ENCODE measurements at regions not wholly inside any gene's neighbourhood (a gene's known extent, or its start where the extent isn't known, plus 50 kb on each side); places are given as distances from the start of the nearest gene placed in this dataset.

DNA sequence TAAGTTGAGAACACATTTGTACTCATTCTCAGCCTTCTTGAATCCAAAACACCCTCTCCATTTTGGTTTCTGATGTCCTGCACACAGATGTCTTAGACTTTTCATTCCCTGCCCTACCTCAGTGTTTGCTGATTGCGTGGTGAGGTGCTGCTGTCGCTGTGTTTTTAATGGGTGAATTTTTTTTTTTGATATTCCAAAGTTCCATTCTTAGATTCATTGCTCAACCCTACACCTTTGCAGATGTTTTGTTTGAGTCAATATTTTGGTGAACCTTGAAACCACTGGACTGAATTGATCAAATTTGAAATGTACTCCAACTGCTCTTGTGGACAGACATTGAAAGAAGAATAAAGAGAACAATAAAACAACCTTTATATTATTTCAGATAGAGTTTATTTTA lies 130.4 kb upstream of the DSEL start:
- Histone ChIP-seq H3K9me3 (replicated peaks; ENCODE audit: control insufficient read depth, low read depth, low read length) (no peaks in the 10 kb centered on the region), H3K36me3 (ENCODE audit: control insufficient read depth, insufficient read depth, low read length) (no peaks in the 10 kb centered on the region), H3K4me3 (ENCODE audit: low read length) (no peak overlapping the region), H3K27me3 (ENCODE audit: control insufficient read depth, insufficient read depth, low read length) (no peaks in the 10 kb centered on the region), H3K4me1 (ENCODE audit: control insufficient read depth, insufficient read depth, low read length) (peaks cover 2% of the 10 kb centered on the region), H3K27ac (ENCODE audit: low read length) (no peak overlapping the region)
- WGBS (ENCODE audit: insufficient coverage): no CpG with 5 or more reads among the region's 2 CpGs
- DNase-seq: no peak

DNA sequence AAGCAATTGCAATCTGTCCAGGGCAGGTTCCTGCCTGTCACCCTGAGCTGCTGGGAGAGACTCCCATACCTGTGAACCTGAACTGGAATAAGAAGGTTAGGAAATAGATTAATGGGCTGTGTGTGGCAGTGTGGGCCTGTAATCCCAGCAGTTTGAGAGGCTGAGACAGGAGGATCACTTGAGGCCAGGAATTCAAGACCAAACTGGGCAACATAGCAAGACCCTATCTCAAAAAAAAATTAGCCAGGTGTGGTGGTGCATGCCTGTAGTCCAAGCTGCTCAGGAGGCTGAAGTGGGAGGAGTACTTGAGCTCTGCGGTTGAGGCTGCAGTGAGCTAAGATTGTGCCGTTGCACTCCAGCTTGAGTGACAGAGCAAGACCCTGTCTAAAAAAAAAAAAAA lies 127.7 kb upstream of the DSEL start:
- WGBS (ENCODE audit: insufficient coverage): no CpG with 5 or more reads among the region's 2 CpGs
- no peaks in the 10 kb centered on the region for H3K36me3 ChIP-seq (ENCODE audit: control insufficient read depth, insufficient read depth, low read length)
- DNase-seq: no peak
- no peaks in the 10 kb centered on the region for H3K27me3 ChIP-seq (ENCODE audit: control insufficient read depth, insufficient read depth, low read length)
- no peak overlapping the region for H3K4me3 ChIP-seq (ENCODE audit: low read length)
- no peaks in the 10 kb centered on the region for H3K4me1 ChIP-seq (ENCODE audit: control insufficient read depth, insufficient read depth, low read length)
- no peaks in the 10 kb centered on the region for H3K9me3 ChIP-seq (replicated peaks; ENCODE audit: control insufficient read depth, low read depth, low read length)
- no peak overlapping the region for H3K27ac ChIP-seq (ENCODE audit: low read length)

DNA sequence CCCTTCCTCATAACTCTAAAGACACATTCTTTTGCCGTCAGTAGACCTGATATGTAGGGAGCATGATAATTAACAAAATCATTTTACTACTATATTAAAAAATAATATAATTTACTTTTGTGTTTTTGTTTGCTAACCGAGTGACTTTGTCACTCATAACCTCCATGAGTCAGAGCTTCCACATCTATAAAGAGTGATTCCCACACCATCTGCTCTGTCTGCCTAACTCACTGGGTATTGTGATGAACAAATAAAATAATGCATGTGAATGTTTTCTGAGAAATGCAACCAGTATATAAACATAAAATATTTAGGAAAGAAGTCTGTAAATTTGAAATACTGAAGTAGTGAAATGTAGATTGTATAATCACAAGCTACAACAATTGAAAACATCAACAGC lies 123.4 kb upstream of the DSEL start:
- no peak for DNase-seq
- no CpG with 5 or more reads among the region's 2 CpGs for WGBS (ENCODE audit: insufficient coverage)
- H3K9me3 ChIP-seq (replicated peaks; ENCODE audit: control insufficient read depth, low read depth, low read length): no peaks in the 10 kb centered on the region
- H3K4me3 ChIP-seq (ENCODE audit: low read length): no peak overlapping the region
- no peaks in the 10 kb centered on the region for H3K27me3 ChIP-seq (ENCODE audit: control insufficient read depth, insufficient read depth, low read length)
- no peak overlapping the region for H3K27ac ChIP-seq (ENCODE audit: low read length)
- no peaks in the 10 kb centered on the region for H3K36me3 ChIP-seq (ENCODE audit: control insufficient read depth, insufficient read depth, low read length)
- no peaks in the 10 kb centered on the region for H3K4me1 ChIP-seq (ENCODE audit: control insufficient read depth, insufficient read depth, low read length)

DNA sequence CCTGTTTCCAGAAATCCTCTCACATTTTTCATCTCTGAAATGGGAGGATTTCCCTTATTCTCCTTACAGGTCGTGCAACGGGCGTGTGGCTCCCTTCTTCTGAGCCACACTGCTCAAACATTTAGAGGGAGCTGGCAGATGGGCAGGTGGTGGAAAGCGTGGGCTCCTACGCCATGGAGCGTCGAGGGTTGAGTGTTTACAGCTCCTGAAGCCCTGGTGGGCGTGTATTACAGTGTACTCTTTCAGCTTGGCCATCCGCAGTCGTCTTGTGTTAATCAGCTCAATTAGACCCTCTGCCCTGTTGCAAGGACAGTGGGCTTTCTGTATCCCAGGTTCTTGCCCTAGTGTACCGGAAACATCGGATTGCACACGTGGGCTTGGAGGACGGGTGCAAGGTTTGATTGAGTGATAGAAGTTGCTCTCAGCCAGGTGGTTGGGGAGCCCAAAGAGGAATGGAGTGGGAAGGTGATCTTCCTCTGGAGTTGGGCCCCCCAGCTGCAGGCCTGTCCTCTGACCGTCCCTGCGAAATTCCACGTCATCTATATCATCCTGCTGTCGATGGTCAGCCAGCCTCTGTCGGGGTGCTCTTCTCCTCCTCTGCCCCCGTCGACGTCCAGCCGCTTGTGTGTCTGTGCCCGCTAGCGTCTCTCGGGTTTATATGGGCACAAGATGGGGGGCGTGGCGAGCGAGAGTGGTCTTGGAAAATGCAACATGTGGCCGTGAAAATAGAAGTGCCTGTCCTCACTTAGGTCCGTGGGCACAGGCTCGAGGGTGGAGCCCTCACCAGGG lies 120.3 kb upstream of the DSEL start:
- Histone ChIP-seq H3K4me3 (ENCODE audit: low read length) (no peak overlapping the region), H3K27me3 (ENCODE audit: control insufficient read depth, insufficient read depth, low read length) (no peaks in the 10 kb centered on the region), H3K27ac (ENCODE audit: low read length) (no peak overlapping the region), H3K9me3 (replicated peaks; ENCODE audit: control insufficient read depth, low read depth, low read length) (no peaks in the 10 kb centered on the region), H3K4me1 (ENCODE audit: control insufficient read depth, insufficient read depth, low read length) (no peaks in the 10 kb centered on the region), H3K36me3 (ENCODE audit: control insufficient read depth, insufficient read depth, low read length) (no peaks in the 10 kb centered on the region)
- WGBS (ENCODE audit: insufficient coverage): 89% methylated on average over 22 of the region's 32 CpGs
- no peak for DNase-seq

DNA sequence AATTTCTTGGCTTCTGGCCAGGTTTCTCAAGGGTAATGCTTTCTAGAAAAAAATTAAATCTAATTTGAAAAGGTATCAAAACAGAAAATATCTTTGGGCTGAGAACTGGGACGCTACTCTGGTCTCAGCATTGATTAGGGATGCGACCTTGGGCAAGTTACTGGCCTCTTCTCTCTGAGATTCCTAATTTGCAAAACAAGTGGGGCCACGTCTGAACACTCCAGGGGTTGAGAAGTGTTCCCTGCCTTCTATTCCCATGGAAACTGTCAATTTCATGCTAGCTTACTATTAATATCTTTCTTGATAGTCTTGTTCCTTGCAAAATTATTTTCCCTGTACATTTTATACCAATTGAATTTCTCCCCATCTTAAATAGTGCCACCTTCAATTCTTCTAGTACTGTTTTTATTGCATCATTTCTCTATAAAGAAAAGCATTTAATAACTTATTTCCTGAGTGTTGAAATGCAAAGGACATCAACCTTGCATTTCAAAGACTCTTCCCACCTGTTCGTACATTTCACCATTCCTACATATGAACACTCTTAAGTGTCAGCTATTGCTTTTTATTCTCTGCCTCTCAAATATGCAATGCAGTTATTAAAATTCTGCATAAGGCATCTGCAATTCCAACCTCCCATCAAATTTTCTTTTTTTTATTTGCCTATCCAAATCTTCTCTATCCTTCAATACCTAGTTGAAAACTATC lies 118.3 kb upstream of the DSEL start:
- no peak for DNase-seq
- Histone ChIP-seq H3K9me3 (replicated peaks; ENCODE audit: control insufficient read depth, low read depth, low read length) (no peaks in the 10 kb centered on the region), H3K4me3 (ENCODE audit: low read length) (no peak overlapping the region), H3K27me3 (ENCODE audit: control insufficient read depth, insufficient read depth, low read length) (no peaks in the 10 kb centered on the region), H3K27ac (ENCODE audit: low read length) (no peak overlapping the region), H3K36me3 (ENCODE audit: control insufficient read depth, insufficient read depth, low read length) (no peaks in the 10 kb centered on the region), H3K4me1 (ENCODE audit: control insufficient read depth, insufficient read depth, low read length) (no peaks in the 10 kb centered on the region)
- 49% methylated on average over 3 of the region's 4 CpGs for WGBS (ENCODE audit: insufficient coverage)

DNA sequence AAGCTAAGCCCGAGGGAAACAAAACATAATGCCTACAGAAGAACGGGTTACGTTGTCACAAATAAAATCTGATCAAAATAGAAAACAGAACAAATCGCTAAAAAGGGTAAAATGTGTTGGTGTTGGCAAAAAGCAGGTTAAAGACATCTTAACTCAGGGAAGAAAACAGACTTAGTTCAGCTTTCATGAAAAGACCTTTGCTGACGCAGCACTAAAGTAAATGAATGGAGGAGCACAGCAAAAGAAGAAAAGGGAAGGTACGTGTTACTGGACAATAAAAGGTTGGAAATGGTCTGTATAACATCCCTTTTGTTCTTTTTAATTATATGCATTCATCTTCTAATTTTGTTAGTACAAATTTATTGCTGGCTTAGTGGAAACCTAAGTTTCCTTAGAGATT lies 117.4 kb upstream of the DSEL start:
- H3K27me3 ChIP-seq (ENCODE audit: control insufficient read depth, insufficient read depth, low read length): no peaks in the 10 kb centered on the region
- no peaks in the 10 kb centered on the region for H3K4me1 ChIP-seq (ENCODE audit: control insufficient read depth, insufficient read depth, low read length)
- no peak overlapping the region for H3K27ac ChIP-seq (ENCODE audit: low read length)
- H3K36me3 ChIP-seq (ENCODE audit: control insufficient read depth, insufficient read depth, low read length): no peaks in the 10 kb centered on the region
- no peaks in the 10 kb centered on the region for H3K9me3 ChIP-seq (replicated peaks; ENCODE audit: control insufficient read depth, low read depth, low read length)
- no CpG with 5 or more reads among the region's 6 CpGs for WGBS (ENCODE audit: insufficient coverage)
- H3K4me3 ChIP-seq (ENCODE audit: low read length): no peak overlapping the region
- DNase-seq: no peak

DNA sequence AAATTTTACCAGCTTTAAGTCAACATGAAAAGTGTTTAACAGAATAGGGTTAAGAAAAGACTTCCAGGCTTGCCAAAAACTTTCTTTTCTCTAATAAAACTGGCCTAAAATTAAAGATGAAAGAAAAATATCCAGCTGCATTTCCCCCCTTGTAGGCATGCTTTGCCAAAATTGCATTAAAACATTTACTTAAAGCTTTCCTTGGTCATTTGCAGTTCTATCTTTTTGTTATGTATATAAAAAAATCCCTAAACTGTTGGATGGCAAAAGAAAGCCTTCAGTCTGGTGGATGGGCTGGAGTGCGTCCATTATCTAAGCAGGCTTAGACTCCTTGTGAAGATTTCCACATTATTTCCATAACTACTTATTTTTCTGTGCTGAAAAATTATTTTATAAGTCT lies 105.4 kb upstream of the DSEL start:
- Histone ChIP-seq H3K4me1 (ENCODE audit: control insufficient read depth, insufficient read depth, low read length) (no peaks in the 10 kb centered on the region), H3K27me3 (ENCODE audit: control insufficient read depth, insufficient read depth, low read length) (no peaks in the 10 kb centered on the region), H3K9me3 (replicated peaks; ENCODE audit: control insufficient read depth, low read depth, low read length) (no peaks in the 10 kb centered on the region), H3K36me3 (ENCODE audit: control insufficient read depth, insufficient read depth, low read length) (no peaks in the 10 kb centered on the region), H3K4me3 (ENCODE audit: low read length) (no peak overlapping the region), H3K27ac (ENCODE audit: low read length) (no peak overlapping the region)
- no CpG with 5 or more reads among the region's 1 CpG for WGBS (ENCODE audit: insufficient coverage)
- no peak for DNase-seq

DNA sequence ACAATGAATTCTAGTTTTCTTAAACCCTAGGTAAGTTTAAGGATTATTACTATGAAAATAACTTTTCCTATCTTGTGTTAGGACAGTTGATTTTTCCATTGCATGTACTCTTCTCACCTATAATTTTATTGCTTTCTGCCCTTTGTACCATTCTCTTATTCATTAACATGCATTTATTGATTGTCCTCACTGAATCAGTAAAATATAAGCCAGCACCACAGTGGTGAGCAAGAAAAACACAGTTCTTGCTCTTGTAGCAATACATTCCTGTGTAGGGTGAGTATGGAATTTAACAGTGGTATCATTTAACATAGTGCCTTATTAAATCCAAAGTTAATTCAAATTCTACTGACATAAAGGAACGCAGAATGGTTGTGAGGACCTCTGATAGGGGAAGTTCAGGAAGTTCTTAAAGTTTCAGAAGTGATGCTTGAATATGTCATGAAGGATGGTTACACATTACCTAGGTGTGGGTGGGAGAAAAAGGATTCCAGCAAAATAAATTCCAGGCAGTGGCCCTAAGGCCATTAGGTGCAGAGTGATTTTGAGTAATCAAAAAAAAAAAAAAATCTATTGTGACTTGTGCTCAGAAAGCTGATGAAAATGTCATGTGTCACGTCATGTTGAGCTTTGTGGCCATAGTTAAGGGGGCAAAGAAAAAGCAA lies 104.7 kb upstream of the DSEL start:
- no peak overlapping the region for H3K27ac ChIP-seq (ENCODE audit: low read length)
- no peak overlapping the region for H3K4me3 ChIP-seq (ENCODE audit: low read length)
- H3K27me3 ChIP-seq (ENCODE audit: control insufficient read depth, insufficient read depth, low read length): no peaks in the 10 kb centered on the region
- no peaks in the 10 kb centered on the region for H3K9me3 ChIP-seq (replicated peaks; ENCODE audit: control insufficient read depth, low read depth, low read length)
- H3K36me3 ChIP-seq (ENCODE audit: control insufficient read depth, insufficient read depth, low read length): no peaks in the 10 kb centered on the region
- H3K4me1 ChIP-seq (ENCODE audit: control insufficient read depth, insufficient read depth, low read length): no peaks in the 10 kb centered on the region
- DNase-seq: no peak
- WGBS (ENCODE audit: insufficient coverage): 100% methylated on average over 1 of the region's 2 CpGs

DNA sequence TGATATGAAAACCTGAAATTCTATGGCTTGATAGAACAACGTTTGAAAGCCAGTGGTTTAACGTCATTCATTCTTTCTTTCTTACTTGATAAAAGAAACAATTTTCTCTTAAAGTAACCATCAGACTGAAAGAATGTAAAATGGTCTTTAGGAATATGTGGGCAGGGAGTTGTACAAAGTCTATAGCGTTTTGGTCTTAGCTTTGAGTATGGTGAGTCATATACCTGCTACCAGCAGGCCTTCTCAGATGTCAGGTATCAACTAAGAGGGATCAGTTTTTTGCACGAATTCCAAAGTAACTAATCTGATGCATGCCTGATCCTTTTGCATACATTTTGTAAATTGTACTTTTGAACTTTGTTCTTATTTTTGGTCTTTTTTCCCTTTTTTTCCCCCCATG lies 101.5 kb upstream of the DSEL start:
- DNase-seq: no peak
- Histone ChIP-seq H3K4me3 (ENCODE audit: low read length) (no peak overlapping the region), H3K27me3 (ENCODE audit: control insufficient read depth, insufficient read depth, low read length) (no peaks in the 10 kb centered on the region), H3K9me3 (replicated peaks; ENCODE audit: control insufficient read depth, low read depth, low read length) (no peaks in the 10 kb centered on the region), H3K36me3 (ENCODE audit: control insufficient read depth, insufficient read depth, low read length) (no peaks in the 10 kb centered on the region), H3K27ac (ENCODE audit: low read length) (no peak overlapping the region), H3K4me1 (ENCODE audit: control insufficient read depth, insufficient read depth, low read length) (no peaks in the 10 kb centered on the region)
- WGBS (ENCODE audit: insufficient coverage): no CpG with 5 or more reads among the region's 4 CpGs

DNA sequence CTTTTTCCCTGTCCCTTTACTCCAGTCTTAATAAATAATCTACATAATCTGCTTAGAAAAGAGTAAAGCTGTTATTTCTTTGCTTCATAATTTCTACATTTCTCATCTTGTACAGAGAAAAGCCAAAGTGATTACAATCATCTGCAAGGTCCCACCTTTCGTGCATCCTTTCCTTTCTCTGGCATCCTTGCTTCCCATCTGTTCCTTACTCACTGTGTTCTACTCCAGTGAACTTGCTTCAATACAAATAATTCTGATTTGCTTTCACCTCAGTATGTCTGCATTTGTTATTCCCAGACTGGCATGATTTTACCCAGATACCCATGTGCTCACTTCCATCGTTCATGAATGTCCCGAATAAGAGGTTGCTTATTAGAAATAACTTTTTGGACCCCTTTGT lies 99.4 kb upstream of the DSEL start:
- no peaks in the 10 kb centered on the region for H3K27me3 ChIP-seq (ENCODE audit: control insufficient read depth, insufficient read depth, low read length)
- H3K4me3 ChIP-seq (ENCODE audit: low read length): no peak overlapping the region
- no peaks in the 10 kb centered on the region for H3K4me1 ChIP-seq (ENCODE audit: control insufficient read depth, insufficient read depth, low read length)
- 92% methylated on average over 1 of the region's 3 CpGs for WGBS (ENCODE audit: insufficient coverage)
- no peak for DNase-seq
- H3K9me3 ChIP-seq (replicated peaks; ENCODE audit: control insufficient read depth, low read depth, low read length): no peaks in the 10 kb centered on the region
- no peaks in the 10 kb centered on the region for H3K36me3 ChIP-seq (ENCODE audit: control insufficient read depth, insufficient read depth, low read length)
- H3K27ac ChIP-seq (ENCODE audit: low read length): no peak overlapping the region

Data from muscle of leg (tissue), 3 donors.